GM19468 (cell line): ENCODE measurements at regions not wholly inside any gene's neighbourhood (a gene's known extent, or its start where the extent isn't known, plus 50 kb on each side); places are given as distances from the start of the nearest gene placed in this dataset.

Experiments
- ATAC-seq: cut with Tn5 transposase; IDR thresholded peaks from one replicate; pipeline ENCODE4 v1.9.1; 2021; ENCODE audit warnings: mild to moderate bottlenecking, moderate library complexity, moderate number of reproducible peaks; ENCODE audit not compliant: unreplicated experiment; ENCODE audit errors: extremely low read depth

- no peak for ATAC-seq
Observed at GRCh38 chr2:8631465-8632005, 50.3 kb upstream of the ID2 start.
